Vagina (tissue), 2 donors: ENCODE measurements at regions not wholly inside any gene's neighbourhood (a gene's known extent, or its start where the extent isn't known, plus 50 kb on each side); places are given as distances from the start of the nearest gene placed in this dataset.
"Not testable (repeated sequence)": the region's sequence is repeated elsewhere in the genome, so short reads cannot be mapped to it uniquely, and the experiment has no call there.

Experiments
- DNase-seq, 2 donors: peaks; one replicate each; pipeline ENCODE4 v3.0.0-alpha.2; 2017; ENCODE audit errors: extremely low spot score in 2 of 2
- H3K27ac ChIP-seq: fragments of 200-600 bp; sonication (generic); one replicate; pipeline ENCODE4 v1.5.1; 2019
- H3K27me3 ChIP-seq: fragments of 200-600 bp; sonication (generic); one replicate; pipeline ENCODE4 v1.5.1; 2019
- H3K36me3 ChIP-seq, 2 donors: fragments of 200-600 bp; sonication (generic); one replicate each; pipeline ENCODE4 v1.5.1; 2017 to 2019
- H3K4me1 ChIP-seq: fragments of 200-600 bp; sonication (generic); one replicate; pipeline ENCODE4 v1.5.1; 2019
- H3K4me3 ChIP-seq, 2 donors: fragments of 200-600 bp; sonication (generic); 1 replicate in 1 of 2; 2 replicates in 1 of 2; pipeline ENCODE4 v1.5.1; 2016 to 2019
- H3K9me3 ChIP-seq: fragments of 200-600 bp; sonication (generic); one replicate; pipeline ENCODE4 v1.5.1; 2019
- CTCF ChIP-seq, 3 experiments: fragments of 450-650 bp in 2 of 3; fragments of 200-600 bp in 1 of 3; sonication (generic) in 1 of 3; IDR thresholded peaks; one replicate each; pipeline ENCODE4 v1.5.1; 2017 to 2019; ENCODE audit warnings: antibody characterized with exemption in 3 of 3, mild to moderate bottlenecking in 2 of 3, moderate library complexity in 2 of 3
- POLR2A ChIP-seq, 2 donors: fragments of 450-650 bp; IDR thresholded peaks; one replicate each; pipeline ENCODE4 v1.6.1; 2017; ENCODE audit warnings: antibody characterized with exemption in 2 of 2, mild to moderate bottlenecking in 2 of 2, moderate library complexity in 2 of 2
- POLR2AphosphoS5 ChIP-seq, 2 donors: sonication (generic); formaldehyde crosslinking; IDR thresholded peaks; one replicate each; pipeline ENCODE4 v1.9.0; 2017; ENCODE audit warnings: antibody characterized with exemption in 2 of 2, mild to moderate bottlenecking in 2 of 2, low read depth in 1 of 2; ENCODE audit not compliant: insufficient read depth in 1 of 2
- intact Hi-C: fragments of 100-400 bp; cut with DNase I; formaldehyde crosslinking; loops from one replicate; pipeline ENCODE4 v1.15.1; 2023

GRCh38 chr1:204002614-204003013 lies 70.3 kb upstream of the SOX13 start:
- Histone ChIP-seq H3K36me3 (no peaks in the 10 kb centered on the region), H3K27ac (no peak overlapping the region), H3K4me1 (no peaks in the 10 kb centered on the region), H3K9me3 (no peaks in the 10 kb centered on the region), H3K27me3 (no peaks in the 10 kb centered on the region), H3K4me3 (no peak overlapping the region)
- TF ChIP-seq POLR2A (IDR thresholded peaks at IDR 0.05) (no peak), POLR2AphosphoS5 (IDR thresholded peaks at IDR 0.05; ENCODE audit: insufficient read depth in 1 of 2, low read depth in 1 of 2) (no peak), CTCF (IDR thresholded peaks at IDR 0.05) (no peak)
- intact Hi-C loops, result no loop called here
- no peak for DNase-seq

- intact Hi-C loops, result no loop called here
- DNase-seq, result no peak
- Histone ChIP-seq H3K9me3 (no peaks in the 10 kb centered on the region), H3K4me3 (no peak overlapping the region), H3K4me1 (no peaks in the 10 kb centered on the region), H3K27ac (no peak overlapping the region), H3K36me3 (no peaks in the 10 kb centered on the region), H3K27me3 (no peaks in the 10 kb centered on the region)
- TF ChIP-seq CTCF (IDR thresholded peaks at IDR 0.05) (no peak), POLR2A (IDR thresholded peaks at IDR 0.05) (no peak), POLR2AphosphoS5 (IDR thresholded peaks at IDR 0.05; ENCODE audit: insufficient read depth in 1 of 2, low read depth in 1 of 2) (no peak)
These were observed 69.4 kb upstream of the SOX13 start for GRCh38 chr1:204003536-204003935.

GRCh38 chr1:204011426-204011825 lies 61.5 kb upstream of the SOX13 start:
- no peaks in the 10 kb centered on the region for H3K9me3 ChIP-seq
- H3K27ac ChIP-seq, result no peak overlapping the region
- no peaks in the 10 kb centered on the region for H3K36me3 ChIP-seq
- H3K27me3 ChIP-seq, result no peaks in the 10 kb centered on the region
- TF ChIP-seq POLR2A (IDR thresholded peaks at IDR 0.05), result no peak
- TF ChIP-seq POLR2AphosphoS5 (IDR thresholded peaks at IDR 0.05; ENCODE audit: insufficient read depth in 1 of 2, low read depth in 1 of 2), result no peak
- TF ChIP-seq CTCF (IDR thresholded peaks at IDR 0.05), result no peak
- no peak for DNase-seq
- no peak overlapping the region for H3K4me3 ChIP-seq
- no peaks in the 10 kb centered on the region for H3K4me1 ChIP-seq
- intact Hi-C loops, result no loop called here

GRCh38 chr1:204013052-204013451 lies 59.9 kb upstream of the SOX13 start:
- Histone ChIP-seq H3K27ac (no peak overlapping the region), H3K9me3 (no peaks in the 10 kb centered on the region), H3K4me1 (no peaks in the 10 kb centered on the region), H3K27me3 (no peaks in the 10 kb centered on the region), H3K4me3 (no peak overlapping the region), H3K36me3 (no peaks in the 10 kb centered on the region)
- DNase-seq, result no peak
- no peak for TF ChIP-seq CTCF (IDR thresholded peaks at IDR 0.05)
- no peak for TF ChIP-seq POLR2AphosphoS5 (IDR thresholded peaks at IDR 0.05; ENCODE audit: insufficient read depth in 1 of 2, low read depth in 1 of 2)
- TF ChIP-seq POLR2A (IDR thresholded peaks at IDR 0.05), result no peak
- intact Hi-C loops, result no loop called here

- DNase-seq, result no peak
- TF ChIP-seq CTCF (IDR thresholded peaks at IDR 0.05) (no peak), POLR2AphosphoS5 (IDR thresholded peaks at IDR 0.05; ENCODE audit: insufficient read depth in 1 of 2, low read depth in 1 of 2) (no peak)
- Histone ChIP-seq H3K4me1 (no peaks in the 10 kb centered on the region), H3K36me3 (no peaks in the 10 kb centered on the region), H3K4me3 (no peak overlapping the region), H3K27ac (no peak overlapping the region), H3K27me3 (no peaks in the 10 kb centered on the region), H3K9me3 (no peaks in the 10 kb centered on the region)
- intact Hi-C loops, result no loop called here
These were observed 58.6 kb upstream of the SOX13 start for GRCh38 chr1:204014336-204014735.

GRCh38 chr1:204014961-204015360 lies 58.0 kb upstream of the SOX13 start:
- not testable (repeated sequence) for H3K36me3 ChIP-seq, H3K4me3 ChIP-seq

More at GRCh38 chr1:204014961-204015360, 58.0 kb upstream of the SOX13 start:
- H3K4me1 ChIP-seq, DNase-seq, H3K27ac ChIP-seq, H3K27me3 ChIP-seq, intact Hi-C loops, H3K9me3 ChIP-seq: not testable (repeated sequence)
